GM21529 (cell line): ENCODE measurements at regions not wholly inside any gene's neighbourhood (a gene's known extent, or its start where the extent isn't known, plus 50 kb on each side); places are given as distances from the start of the nearest gene placed in this dataset.
"Not testable (repeated sequence)": the region's sequence is repeated elsewhere in the genome, so short reads cannot be mapped to it uniquely, and the experiment has no call there.

ENCODE experiments used
- ATAC-seq: cut with Tn5 transposase; IDR thresholded peaks from one replicate; pipeline ENCODE4 v1.9.1; 2021; ENCODE audit not compliant: unreplicated experiment

GRCh38 chr13:54261856-54262255 is 1233.2 kb downstream of the OLFM4 start:
- ATAC-seq: no peak

GRCh38 chr13:54263868-54264267 is 1235.3 kb downstream of the OLFM4 start:
- no peak for ATAC-seq

- not testable (repeated sequence) for ATAC-seq
Measured at GRCh38 chr13:54267253-54267668, 1238.6 kb downstream of the OLFM4 start.

- ATAC-seq: not testable (repeated sequence)
Measured at GRCh38 chr13:54268013-54268695, 1239.5 kb downstream of the OLFM4 start.

- no peak for ATAC-seq
Measured at GRCh38 chr13:54287062-54287764, 1258.6 kb downstream of the OLFM4 start.

DNA sequence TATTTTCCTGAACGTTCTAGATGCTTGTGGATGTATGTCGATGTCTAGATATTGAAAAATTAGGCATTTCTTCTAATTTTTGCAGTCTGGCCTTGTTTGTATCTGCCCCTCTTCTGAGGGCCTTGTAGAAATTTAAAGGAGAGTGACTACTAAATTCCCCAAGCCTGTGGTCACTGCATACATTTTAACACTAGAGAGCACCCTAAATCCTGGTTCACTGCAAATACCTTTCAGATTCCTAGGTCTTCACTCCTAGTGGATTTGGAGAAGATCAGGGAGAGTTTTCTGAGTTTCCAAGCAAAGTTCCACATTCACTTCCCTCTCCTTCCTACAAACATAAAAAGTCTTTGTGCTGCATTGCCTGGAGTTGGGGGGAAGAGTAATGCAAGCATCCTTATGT is 1272.5 kb downstream of the OLFM4 start:
- no peak for ATAC-seq

- no peak for ATAC-seq
Measured at GRCh38 chr13:54305377-54305776, 1276.8 kb downstream of the OLFM4 start.

GRCh38 chr13:54312885-54313284 is 1284.3 kb downstream of the OLFM4 start:
- no peak for ATAC-seq

GRCh38 chr13:54317722-54318121 is 1289.1 kb downstream of the OLFM4 start:
- no peak for ATAC-seq

DNA sequence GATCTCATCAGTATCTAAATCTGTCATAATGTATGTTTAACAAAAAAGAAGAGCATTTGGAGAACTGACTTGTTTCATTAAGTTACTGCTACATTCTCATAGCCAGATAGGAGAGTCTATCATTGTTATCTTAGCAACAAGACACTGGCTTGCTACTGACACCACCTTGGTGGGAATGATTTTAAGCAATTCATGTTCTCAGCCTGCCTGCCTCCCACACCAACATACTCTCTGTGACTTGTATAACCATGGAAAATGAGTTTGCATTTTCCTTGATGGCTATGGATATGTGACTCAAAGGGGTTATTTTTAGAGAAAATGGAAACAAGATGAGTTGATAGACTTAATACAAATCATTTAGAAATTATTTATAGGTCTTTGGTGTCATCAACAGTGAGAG is 1308.9 kb downstream of the OLFM4 start:
- ATAC-seq: no peak

- no peak for ATAC-seq
Measured at GRCh38 chr13:54347531-54347930, 1318.9 kb downstream of the OLFM4 start.

- ATAC-seq: no peak
Measured at GRCh38 chr13:54356209-54356608, 1327.6 kb downstream of the OLFM4 start.

DNA sequence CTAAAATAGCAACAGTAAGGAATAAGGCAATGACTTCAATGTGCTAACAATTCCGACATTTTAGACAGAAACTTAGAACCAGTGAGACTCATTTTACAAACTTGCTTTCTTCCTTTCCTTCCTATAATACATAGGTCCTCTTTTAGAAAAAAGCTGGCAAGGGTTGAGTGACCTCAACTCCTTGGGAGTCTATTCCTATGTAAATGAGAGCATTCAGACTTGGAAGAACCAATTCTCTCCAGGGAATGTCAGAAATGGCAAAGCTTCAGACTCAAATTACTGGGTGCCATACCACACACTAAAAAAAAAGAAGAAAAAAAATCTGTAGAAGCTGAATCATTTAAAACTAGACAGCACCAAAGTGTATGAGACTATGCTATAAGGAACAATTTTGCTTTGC is 1328.2 kb downstream of the OLFM4 start:
- ATAC-seq: no peak

- no peak for ATAC-seq
Measured at GRCh38 chr13:54357284-54357933, 1328.8 kb downstream of the OLFM4 start.

DNA sequence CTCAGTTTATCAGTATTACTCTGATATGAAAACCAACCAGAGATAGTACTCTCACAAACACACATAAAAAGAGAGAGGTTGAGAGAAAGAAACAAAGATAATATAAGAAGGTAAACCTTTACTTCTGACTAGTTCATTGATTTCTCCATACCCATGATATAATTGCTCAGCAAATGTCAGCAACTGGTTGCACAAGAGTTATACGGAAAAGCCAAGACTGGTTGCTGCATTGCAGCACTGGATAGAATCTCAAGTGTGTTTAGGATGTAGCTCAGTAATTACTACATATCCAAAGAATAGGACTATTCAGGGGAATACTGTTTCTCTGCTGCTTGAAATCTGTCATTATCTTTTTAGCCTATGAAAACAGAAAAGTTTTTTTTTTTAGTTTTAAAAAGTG is 1332.8 kb downstream of the OLFM4 start:
- ATAC-seq: no peak

DNA sequence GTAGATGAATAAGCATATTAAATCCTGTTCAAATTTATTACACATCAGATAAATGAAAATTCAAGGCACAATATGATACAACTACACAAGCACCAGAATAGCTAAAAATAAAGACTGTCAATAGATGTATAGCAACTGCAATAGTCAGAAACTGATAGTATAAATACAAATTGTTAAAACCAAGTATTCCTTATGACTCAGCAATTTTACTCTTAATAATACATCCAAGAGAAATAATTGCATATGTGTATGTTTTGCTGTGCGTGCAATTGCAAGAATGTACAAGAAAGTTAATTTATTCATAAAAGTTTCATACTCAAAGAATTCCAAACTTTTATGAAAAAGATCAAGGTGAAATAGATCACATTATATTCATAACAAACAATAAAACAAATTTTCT is 1338.1 kb downstream of the OLFM4 start:
- ATAC-seq: no peak

GRCh38 chr13:54367639-54368271 is 1339.1 kb downstream of the OLFM4 start:
- no peak for ATAC-seq

DNA sequence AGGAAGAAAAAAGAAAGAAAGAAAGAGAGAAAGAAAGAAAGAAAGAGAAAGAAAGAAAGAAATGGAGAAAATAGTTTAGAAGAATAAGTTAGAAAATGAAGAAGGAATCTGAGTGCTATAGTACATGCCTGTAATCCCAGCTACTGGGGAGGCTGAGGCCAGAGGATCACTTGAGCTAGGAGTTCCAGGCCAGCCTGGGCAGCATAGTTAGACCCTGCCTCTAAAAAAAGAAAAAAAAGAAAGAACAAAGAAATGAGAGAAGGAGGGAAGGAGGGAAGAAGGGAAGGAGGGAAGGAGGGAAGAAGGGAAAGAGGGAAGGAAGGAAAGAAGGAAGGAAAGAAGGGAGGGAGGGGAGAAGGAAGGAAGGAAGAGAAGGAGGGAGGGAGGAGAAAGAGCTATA is 1339.8 kb downstream of the OLFM4 start:
- no peak for ATAC-seq

DNA sequence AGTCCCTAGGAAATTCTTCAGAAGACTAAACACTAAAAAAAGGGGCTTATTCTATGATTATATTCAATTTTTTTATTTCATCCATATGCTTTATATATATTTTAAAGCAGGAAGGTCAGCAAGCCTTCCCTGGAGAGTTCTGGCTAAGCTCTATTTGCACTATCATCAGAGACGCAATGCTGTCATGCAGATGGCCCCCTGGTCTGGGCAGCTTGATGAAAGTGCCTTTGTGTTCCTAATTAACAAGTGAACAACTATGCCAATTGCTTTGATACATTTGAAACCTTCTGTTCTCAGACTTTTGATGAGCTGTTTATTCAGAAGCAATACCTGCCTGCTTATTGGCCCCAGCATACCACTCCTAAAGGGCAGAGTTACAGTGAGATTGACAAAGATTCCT is 1344.6 kb downstream of the OLFM4 start:
- no peak for ATAC-seq

GRCh38 chr13:54379461-54379860 is 1350.8 kb downstream of the OLFM4 start:
- no peak for ATAC-seq

DNA sequence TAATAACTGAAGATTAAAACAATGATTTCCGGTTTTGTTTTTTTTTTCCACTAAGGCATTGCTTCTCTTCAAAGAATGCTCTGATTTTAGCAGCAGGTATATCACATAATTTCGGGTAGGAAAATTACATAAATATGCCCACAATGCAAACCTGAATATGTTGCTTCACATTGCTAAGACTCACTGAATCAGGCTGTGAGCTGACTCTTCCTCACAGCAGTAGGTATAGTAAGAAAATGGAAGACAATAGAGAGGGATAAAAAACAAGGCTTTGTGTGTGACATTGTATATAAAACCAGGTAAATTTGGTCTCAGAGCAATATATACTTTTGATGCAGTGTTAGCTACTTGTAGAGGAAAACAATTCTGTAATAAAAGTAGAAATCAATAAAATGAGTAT is 1355.0 kb downstream of the OLFM4 start:
- ATAC-seq: no peak

DNA sequence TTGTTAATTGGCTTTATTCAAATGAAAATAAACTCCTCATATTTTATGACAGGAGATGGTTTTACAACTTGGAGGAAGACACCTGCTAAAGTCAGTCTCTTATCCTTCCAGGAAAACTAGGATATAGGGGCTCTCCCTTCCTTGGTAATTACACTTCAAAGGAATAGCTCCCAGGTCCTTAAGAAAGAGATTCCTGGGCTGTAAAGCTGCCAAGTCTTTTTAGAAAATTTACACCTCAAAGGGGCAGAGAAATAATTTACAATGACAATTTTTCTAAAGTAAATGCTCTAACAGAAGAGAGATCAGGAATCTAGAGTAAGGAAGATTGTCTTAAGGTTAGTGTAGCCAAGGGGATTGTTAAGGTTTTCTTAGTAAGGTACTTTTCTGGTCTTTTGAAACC is 1359.0 kb downstream of the OLFM4 start:
- ATAC-seq: no peak
